Activated CD4-positive, alpha-beta T cell treated with anti-CD3 and anti-CD28 coated beads, Interleukin-2, amount 10 ng/mL, durations not matched to agents 7 days and 5 days (primary cell): ENCODE measurements at regions not wholly inside any gene's neighbourhood (a gene's known extent, or its start where the extent isn't known, plus 50 kb on each side); places are given as distances from the start of the nearest gene placed in this dataset.

Experiments used
- CTCF ChIA-PET: fragments of 350-600 bp; sonication (Branson Sonifier 250); formaldehyde crosslinking; loops from one replicate; lab custom pipeline; 2021; ENCODE audit warnings: antibody characterized with exemption; lab: Charles Lee
- POLR2A ChIA-PET: fragments of 350-600 bp; sonication (Branson Sonifier 250); formaldehyde crosslinking; loops from one replicate; lab custom pipeline; 2021; ENCODE audit warnings: antibody characterized with exemption; lab: Charles Lee
- DNase-seq: peaks from one replicate; pipeline ENCODE4 v3.0.0-alpha.2; 2020
- H3K27ac Mint-ChIP-seq: one replicate; pipeline ENCODE4 v1.8.0; 2021; ENCODE audit warnings: mild to moderate bottlenecking, moderate library complexity, mixed read lengths
- H3K27me3 Mint-ChIP-seq: one replicate; pipeline ENCODE4 v1.8.0; 2021; ENCODE audit warnings: mixed read lengths
- H3K36me3 Mint-ChIP-seq: one replicate; pipeline ENCODE4 v1.8.0; 2021; ENCODE audit warnings: low read depth, mixed read lengths
- H3K4me1 Mint-ChIP-seq: one replicate; pipeline ENCODE4 v1.8.0; 2021; ENCODE audit warnings: mixed read lengths
- H3K4me3 Mint-ChIP-seq: one replicate; pipeline ENCODE4 v1.8.0; 2021; ENCODE audit warnings: mild to moderate bottlenecking, moderate library complexity, mixed read lengths
- H3K9me3 Mint-ChIP-seq: one replicate; pipeline ENCODE4 v1.8.0; 2021; ENCODE audit warnings: mixed read lengths

- DNase-seq: no peak
- Mint-ChIP-seq H3K36me3 (peaks cover 8% of the 10 kb centered on the region), H3K9me3 (peaks cover 12% of the 10 kb centered on the region), H3K4me3 (no peak overlapping the region), H3K27me3 (peaks cover 4% of the 10 kb centered on the region), H3K27ac (no peak overlapping the region), H3K4me1 (peaks cover 33% of the 10 kb centered on the region)
- ChIA-PET CTCF (no interaction called here), POLR2A (no interaction called here)
Measured at GRCh38 chr3:34020726-34021680, 222.6 kb downstream of the PDCD6IP start.

GRCh38 chr3:34022147-34022546 is 223.7 kb downstream of the PDCD6IP start:
- H3K27ac Mint-ChIP-seq: no peak overlapping the region
- DNase-seq: no peak
- H3K36me3 Mint-ChIP-seq: peaks cover 8% of the 10 kb centered on the region
- peaks cover 12% of the 10 kb centered on the region for H3K9me3 Mint-ChIP-seq
- H3K4me1 Mint-ChIP-seq: peaks cover 23% of the 10 kb centered on the region
- CTCF ChIA-PET: interaction anchor here (1.0 kb wide), 1 partner anchor 19 kb away, joined by 3 read pairs; no protein-coding TSS in a partner anchor
- H3K27me3 Mint-ChIP-seq: peaks cover 4% of the 10 kb centered on the region
- H3K4me3 Mint-ChIP-seq: no peak overlapping the region
- POLR2A ChIA-PET: no interaction called here

- Mint-ChIP-seq H3K27me3 (peaks cover 2% of the 10 kb centered on the region), H3K9me3 (peaks cover 7% of the 10 kb centered on the region), H3K4me1 (peaks cover 6% of the 10 kb centered on the region), H3K27ac (no peak overlapping the region), H3K4me3 (no peak overlapping the region), H3K36me3 (peaks cover 5% of the 10 kb centered on the region)
- ChIA-PET POLR2A (no interaction called here), CTCF (no interaction called here)
- no peak for DNase-seq
Measured at GRCh38 chr3:34024447-34025240, 226.2 kb downstream of the PDCD6IP start.

- no peaks in the 10 kb centered on the region for H3K9me3 Mint-ChIP-seq
- H3K4me1 Mint-ChIP-seq: no peaks in the 10 kb centered on the region
- H3K27ac Mint-ChIP-seq: no peak overlapping the region
- no peak overlapping the region for H3K4me3 Mint-ChIP-seq
- no peaks in the 10 kb centered on the region for H3K36me3 Mint-ChIP-seq
- no peak for DNase-seq
- H3K27me3 Mint-ChIP-seq: no peaks in the 10 kb centered on the region
- ChIA-PET POLR2A (interaction anchor here (0.6 kb wide), 1 partner anchor 15 kb away, joined by 3 read pairs; no protein-coding TSS in a partner anchor), CTCF (no interaction called here)
Measured at GRCh38 chr3:34033839-34034238, 235.4 kb downstream of the PDCD6IP start.

- ChIA-PET POLR2A (no interaction called here), CTCF (interaction anchor here (0.6 kb wide), 1 partner anchor 301 kb away, joined by 3 read pairs; no protein-coding TSS in a partner anchor)
- H3K27me3 Mint-ChIP-seq: no peaks in the 10 kb centered on the region
- H3K4me1 Mint-ChIP-seq: no peaks in the 10 kb centered on the region
- H3K9me3 Mint-ChIP-seq: no peaks in the 10 kb centered on the region
- no peak overlapping the region for H3K4me3 Mint-ChIP-seq
- no peak for DNase-seq
- no peaks in the 10 kb centered on the region for H3K36me3 Mint-ChIP-seq
- H3K27ac Mint-ChIP-seq: no peak overlapping the region
Measured at GRCh38 chr3:34034840-34035239, 236.4 kb downstream of the PDCD6IP start.

- Mint-ChIP-seq H3K27me3 (no peaks in the 10 kb centered on the region), H3K9me3 (no peaks in the 10 kb centered on the region), H3K27ac (no peak overlapping the region), H3K36me3 (no peaks in the 10 kb centered on the region), H3K4me1 (no peaks in the 10 kb centered on the region), H3K4me3 (no peak overlapping the region)
- ChIA-PET CTCF (no interaction called here), POLR2A (no interaction called here)
- DNase-seq: no peak
Measured at GRCh38 chr3:34035775-34036174, 237.3 kb downstream of the PDCD6IP start.

GRCh38 chr3:34037260-34037659 is 238.8 kb downstream of the PDCD6IP start:
- H3K36me3 Mint-ChIP-seq: no peaks in the 10 kb centered on the region
- no peak overlapping the region for H3K27ac Mint-ChIP-seq
- H3K27me3 Mint-ChIP-seq: no peaks in the 10 kb centered on the region
- POLR2A ChIA-PET: no interaction called here
- H3K4me3 Mint-ChIP-seq: no peak overlapping the region
- CTCF ChIA-PET: no interaction called here
- no peak for DNase-seq
- no peaks in the 10 kb centered on the region for H3K4me1 Mint-ChIP-seq
- H3K9me3 Mint-ChIP-seq: no peaks in the 10 kb centered on the region

- Mint-ChIP-seq H3K4me1 (no peaks in the 10 kb centered on the region), H3K27ac (no peak overlapping the region), H3K4me3 (no peak overlapping the region), H3K9me3 (no peaks in the 10 kb centered on the region), H3K36me3 (no peaks in the 10 kb centered on the region), H3K27me3 (no peaks in the 10 kb centered on the region)
- no peak for DNase-seq
- POLR2A ChIA-PET: no interaction called here
- CTCF ChIA-PET: no interaction called here
Measured at GRCh38 chr3:34038131-34038530, 239.7 kb downstream of the PDCD6IP start.

GRCh38 chr3:34046154-34046553 is 247.7 kb downstream of the PDCD6IP start:
- peaks cover 4% of the 10 kb centered on the region for H3K27me3 Mint-ChIP-seq
- no peaks in the 10 kb centered on the region for H3K4me1 Mint-ChIP-seq
- H3K4me3 Mint-ChIP-seq: no peak overlapping the region
- CTCF ChIA-PET: no interaction called here
- no peak for DNase-seq
- no peaks in the 10 kb centered on the region for H3K9me3 Mint-ChIP-seq
- POLR2A ChIA-PET: no interaction called here
- H3K36me3 Mint-ChIP-seq: no peaks in the 10 kb centered on the region
- no peak overlapping the region for H3K27ac Mint-ChIP-seq

- Mint-ChIP-seq H3K27me3 (peaks cover 8% of the 10 kb centered on the region), H3K36me3 (no peaks in the 10 kb centered on the region), H3K4me3 (no peak overlapping the region), H3K9me3 (no peaks in the 10 kb centered on the region), H3K4me1 (peaks cover 10% of the 10 kb centered on the region), H3K27ac (no peak overlapping the region)
- ChIA-PET POLR2A (no interaction called here), CTCF (interaction anchor here (1.2 kb wide), 1 partner anchor 19 kb away, joined by 3 read pairs; no protein-coding TSS in a partner anchor)
- no peak for DNase-seq
Measured at GRCh38 chr3:34053626-34054025, 255.2 kb downstream of the PDCD6IP start.

- Mint-ChIP-seq H3K36me3 (no peaks in the 10 kb centered on the region), H3K9me3 (no peaks in the 10 kb centered on the region), H3K4me1 (peaks cover 10% of the 10 kb centered on the region), H3K27ac (no peak overlapping the region), H3K27me3 (peaks cover 4% of the 10 kb centered on the region), H3K4me3 (no peak overlapping the region)
- CTCF ChIA-PET: no interaction called here
- no peak for DNase-seq
- POLR2A ChIA-PET: no interaction called here
Measured at GRCh38 chr3:34056181-34056910, 257.9 kb downstream of the PDCD6IP start.

- H3K27ac Mint-ChIP-seq: no peak overlapping the region
- H3K4me1 Mint-ChIP-seq: peaks cover 10% of the 10 kb centered on the region
- DNase-seq: no peak
- H3K27me3 Mint-ChIP-seq: peaks cover 4% of the 10 kb centered on the region
- CTCF ChIA-PET: no interaction called here
- H3K9me3 Mint-ChIP-seq: no peaks in the 10 kb centered on the region
- H3K4me3 Mint-ChIP-seq: no peak overlapping the region
- POLR2A ChIA-PET: no interaction called here
- H3K36me3 Mint-ChIP-seq: no peaks in the 10 kb centered on the region
Measured at GRCh38 chr3:34056951-34057390, 258.5 kb downstream of the PDCD6IP start.
